Brain microvascular endothelial cell (primary cell): ENCODE measurements at regions not wholly inside any gene's neighbourhood (a gene's known extent, or its start where the extent isn't known, plus 50 kb on each side); places are given as distances from the start of the nearest gene placed in this dataset.
"Not testable (repeated sequence)": the region's sequence is repeated elsewhere in the genome, so short reads cannot be mapped to it uniquely, and the experiment has no call there.

Experiments
- DNase-seq: peaks from one replicate; pipeline ENCODE4 v3.0.0-alpha.2; 2020
- H3K27ac ChIP-seq: fragments of 250-450 bp; sonication (Bioruptor Pico); 2 replicates; pipeline ENCODE4 v1.5.1; 2020; ENCODE audit warnings: mild to moderate bottlenecking, moderate library complexity
- H3K27me3 ChIP-seq: fragments of 250-450 bp; sonication (Bioruptor Pico); replicated peaks from 2 replicates; pipeline ENCODE4 v1.5.1; 2020; ENCODE audit warnings: mild to moderate bottlenecking
- H3K36me3 ChIP-seq: fragments of 250-450 bp; sonication (Bioruptor Pico); replicated peaks from 2 replicates; pipeline ENCODE4 v1.5.1; 2020; ENCODE audit warnings: mild to moderate bottlenecking
- H3K4me3 ChIP-seq: 2 replicates; pipeline ENCODE4 v1.5.1; 2011; ENCODE audit warnings: low read depth, mild to moderate bottlenecking, control low read depth, low read length, moderate library complexity
- CTCF ChIP-seq: IDR thresholded peaks from 2 replicates; pipeline ENCODE4 v1.5.1; 2011; ENCODE audit warnings: low read depth, mild to moderate bottlenecking, moderate library complexity, low read length, control low read depth, inconsistent platforms; ENCODE audit errors: missing control alignments
- in situ Hi-C: cut with HindIII; loops from 2 replicates; pipeline ENCODE4 v1.10.0; 2017; ENCODE audit warnings: low sequenced_read_pairs, low pct_ligation_motif_present

- H3K27ac ChIP-seq: peak overlapping the region; percentile 75
- in situ Hi-C loops: no loop called here
- TF ChIP-seq CTCF: no peak
- peak overlapping the region; percentile 34 for H3K4me3 ChIP-seq
- no peaks in the 10 kb centered on the region for H3K27me3 ChIP-seq
- no peaks in the 10 kb centered on the region for H3K36me3 ChIP-seq
- DNase-seq: no peak
These were observed 122.5 kb upstream of the SPRED1 start for GRCh38 chr15:38130205-38130567.

- no peaks in the 10 kb centered on the region for H3K36me3 ChIP-seq
These were observed 121.7 kb upstream of the SPRED1 start for GRCh38 chr15:38130740-38131498.

GRCh38 chr15:38134252-38134651, 118.4 kb upstream of the SPRED1 start:
- no peak overlapping the region for H3K27ac ChIP-seq
- no peak overlapping the region for H3K4me3 ChIP-seq
- in situ Hi-C loops: no loop called here
- H3K36me3 ChIP-seq: no peaks in the 10 kb centered on the region
- DNase-seq: no peak
- H3K27me3 ChIP-seq: no peaks in the 10 kb centered on the region
- TF ChIP-seq CTCF: no peak

More at GRCh38 chr15:38130740-38131498, 121.7 kb upstream of the SPRED1 start:
- DNase-seq: peak; percentile 88
- Histone ChIP-seq H3K27ac (peak overlapping the region; percentile 75), H3K27me3 (no peaks in the 10 kb centered on the region), H3K4me3 (peak overlapping the region; percentile 2)
- in situ Hi-C loops: no loop called here
- TF ChIP-seq CTCF: no peak

DNA sequence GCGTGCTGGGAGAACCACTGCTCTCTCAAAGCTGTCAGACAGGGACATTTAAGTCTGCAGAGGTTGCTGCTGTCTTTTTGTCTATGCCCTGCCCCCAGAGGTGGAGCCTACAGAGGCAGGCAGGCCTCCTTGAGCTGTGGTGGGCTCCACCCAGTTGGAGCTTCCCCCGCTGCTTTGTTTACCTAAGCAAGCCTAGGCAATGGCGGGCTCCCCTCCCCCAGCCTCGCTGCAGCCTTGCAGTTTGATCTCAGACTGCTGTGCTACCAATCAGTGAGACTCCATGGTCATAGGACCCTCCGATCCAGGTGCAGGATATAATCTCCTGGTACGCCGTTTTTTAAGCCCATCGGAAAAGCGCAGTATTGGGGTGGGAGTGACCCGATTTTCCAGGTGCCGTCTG, 110.4 kb upstream of the SPRED1 start:
- DNase-seq, in situ Hi-C loops, H3K27me3 ChIP-seq, H3K36me3 ChIP-seq, H3K4me3 ChIP-seq, H3K27ac ChIP-seq: not testable (repeated sequence)

- Histone ChIP-seq H3K36me3 (no peaks in the 10 kb centered on the region), H3K4me3 (no peak overlapping the region), H3K27me3 (no peaks in the 10 kb centered on the region), H3K27ac (peak overlapping the region; percentile 21)
- TF ChIP-seq CTCF: no peak
- DNase-seq: peak; percentile 4
- in situ Hi-C loops: no loop called here
These were observed 107.7 kb upstream of the SPRED1 start for GRCh38 chr15:38144921-38145320.

GRCh38 chr15:38145651-38146111, 107.0 kb upstream of the SPRED1 start:
- in situ Hi-C loops: no loop called here
- H3K27ac ChIP-seq: peak overlapping the region; percentile 21

More at GRCh38 chr15:38145651-38146111, 107.0 kb upstream of the SPRED1 start:
- H3K27me3 ChIP-seq: no peaks in the 10 kb centered on the region
- no peaks in the 10 kb centered on the region for H3K36me3 ChIP-seq
- no peak overlapping the region for H3K4me3 ChIP-seq
- no peak for DNase-seq
- TF ChIP-seq CTCF: no peak
